ENCODE measurements at regions not wholly inside any gene's neighbourhood (a gene's known extent, or its start where the extent isn't known, plus 50 kb on each side); places are given as distances from the start of the nearest gene placed in this dataset.

DNA sequence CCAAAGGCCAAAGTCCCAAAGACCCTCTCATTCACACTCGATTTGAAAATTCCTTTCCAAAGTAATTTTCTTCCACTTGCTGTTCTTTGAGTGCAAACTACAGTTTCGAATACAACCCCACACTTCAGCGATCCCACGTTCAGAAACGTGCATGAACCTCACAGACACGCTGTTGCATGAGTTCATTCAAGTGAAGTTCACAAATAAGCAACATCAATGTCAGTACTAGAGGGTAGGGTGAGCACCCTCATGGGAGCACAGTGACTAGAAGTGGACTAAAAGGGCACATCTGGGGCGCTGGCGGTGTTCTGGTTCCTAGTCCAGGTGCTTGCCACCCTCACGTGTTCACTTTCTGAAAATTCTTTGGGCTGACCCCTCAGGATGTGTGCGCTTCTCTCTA is 59.0 kb downstream of the FAM50B start:
- no peaks in the 10 kb centered on the region for H3K36me3 ChIP-seq
- H3K4me1 ChIP-seq = peaks cover 0 to 25% (median 21%) of the 10 kb centered on the region in 4 donors
- TF ChIP-seq POLR2A (IDR thresholded peaks at IDR 0.05) (no peak), EP300 (IDR thresholded peaks at IDR 0.05) (no peak)
- TF ChIP-seq, protein P1, sequence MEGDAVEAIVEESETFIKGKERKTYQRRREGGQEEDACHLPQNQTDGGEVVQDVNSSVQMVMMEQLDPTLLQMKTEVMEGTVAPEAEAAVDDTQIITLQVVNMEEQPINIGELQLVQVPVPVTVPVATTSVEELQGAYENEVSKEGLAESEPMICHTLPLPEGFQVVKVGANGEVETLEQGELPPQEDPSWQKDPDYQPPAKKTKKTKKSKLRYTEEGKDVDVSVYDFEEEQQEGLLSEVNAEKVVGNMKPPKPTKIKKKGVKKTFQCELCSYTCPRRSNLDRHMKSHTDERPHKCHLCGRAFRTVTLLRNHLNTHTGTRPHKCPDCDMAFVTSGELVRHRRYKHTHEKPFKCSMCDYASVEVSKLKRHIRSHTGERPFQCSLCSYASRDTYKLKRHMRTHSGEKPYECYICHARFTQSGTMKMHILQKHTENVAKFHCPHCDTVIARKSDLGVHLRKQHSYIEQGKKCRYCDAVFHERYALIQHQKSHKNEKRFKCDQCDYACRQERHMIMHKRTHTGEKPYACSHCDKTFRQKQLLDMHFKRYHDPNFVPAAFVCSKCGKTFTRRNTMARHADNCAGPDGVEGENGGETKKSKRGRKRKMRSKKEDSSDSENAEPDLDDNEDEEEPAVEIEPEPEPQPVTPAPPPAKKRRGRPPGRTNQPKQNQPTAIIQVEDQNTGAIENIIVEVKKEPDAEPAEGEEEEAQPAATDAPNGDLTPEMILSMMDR (IDR thresholded peaks at IDR 0.05) = no peak
- DNase-seq (ENCODE audit: low spot score in 2 of 2) = no peak
- H3K27ac ChIP-seq = no peak overlapping the region
- no peaks in the 10 kb centered on the region for H3K9me3 ChIP-seq
- WGBS, 2 donors = 94% methylated on average over 10 of the region's 10 CpGs
- H3K27me3 ChIP-seq = no peaks in the 10 kb centered on the region
- H3K4me3 ChIP-seq = no peak overlapping the region

GRCh38 chr6:3908961-3909360 is 59.8 kb downstream of the FAM50B start:
- H3K4me1 ChIP-seq = peaks cover 0 to 31% (median 28%) of the 10 kb centered on the region in 4 donors
- TF ChIP-seq POLR2A (IDR thresholded peaks at IDR 0.05) = no peak
- TF ChIP-seq, protein P1 (IDR thresholded peaks at IDR 0.05) = no peak
- no peak for TF ChIP-seq EP300 (IDR thresholded peaks at IDR 0.05)
- H3K9me3 ChIP-seq = no peaks in the 10 kb centered on the region
- H3K27me3 ChIP-seq = no peaks in the 10 kb centered on the region
- DNase-seq (ENCODE audit: low spot score in 2 of 2) = no peak
- H3K27ac ChIP-seq = no peak overlapping the region
- H3K36me3 ChIP-seq = no peaks in the 10 kb centered on the region
- H3K4me3 ChIP-seq = no peak overlapping the region
- WGBS, 2 donors = 95 to 100% methylated on average over 6 of the region's 6 CpGs

- Histone ChIP-seq H3K27ac (no peak overlapping the region), H3K9me3 (no peaks in the 10 kb centered on the region), H3K4me3 (no peak overlapping the region), H3K27me3 (no peaks in the 10 kb centered on the region), H3K36me3 (no peaks in the 10 kb centered on the region), H3K4me1 (peaks cover 0 to 36% (median 33%) of the 10 kb centered on the region in 4 donors)
- 90 to 91% methylated on average over 7 of the region's 7 CpGs for WGBS, 2 donors
- no peak for DNase-seq (ENCODE audit: low spot score in 2 of 2)
- TF ChIP-seq EP300 (IDR thresholded peaks at IDR 0.05) = no peak
- no peak for TF ChIP-seq POLR2A (IDR thresholded peaks at IDR 0.05)
- TF ChIP-seq, protein P1 (IDR thresholded peaks at IDR 0.05) = no peak
Observed at GRCh38 chr6:3910106-3910663, 61.0 kb downstream of the FAM50B start.

- no peaks in the 10 kb centered on the region for H3K9me3 ChIP-seq
- peaks cover 0 to 36% (median 33%) of the 10 kb centered on the region in 4 donors for H3K4me1 ChIP-seq
- no peak for TF ChIP-seq EP300 (IDR thresholded peaks at IDR 0.05)
- no peak for TF ChIP-seq POLR2A (IDR thresholded peaks at IDR 0.05)
- TF ChIP-seq, protein P1 (IDR thresholded peaks at IDR 0.05) = no peak
- peak overlapping the region in 2 of 4 donors; percentile 84 to 90 for H3K27ac ChIP-seq
- H3K4me3 ChIP-seq = no peak overlapping the region
- no peak for DNase-seq (ENCODE audit: low spot score in 2 of 2)
- WGBS, 2 donors = 70 to 90% methylated on average over 2 of the region's 2 CpGs
- H3K27me3 ChIP-seq = no peaks in the 10 kb centered on the region
- H3K36me3 ChIP-seq = no peaks in the 10 kb centered on the region
Observed at GRCh38 chr6:3911130-3911529, 62.0 kb downstream of the FAM50B start.

DNA sequence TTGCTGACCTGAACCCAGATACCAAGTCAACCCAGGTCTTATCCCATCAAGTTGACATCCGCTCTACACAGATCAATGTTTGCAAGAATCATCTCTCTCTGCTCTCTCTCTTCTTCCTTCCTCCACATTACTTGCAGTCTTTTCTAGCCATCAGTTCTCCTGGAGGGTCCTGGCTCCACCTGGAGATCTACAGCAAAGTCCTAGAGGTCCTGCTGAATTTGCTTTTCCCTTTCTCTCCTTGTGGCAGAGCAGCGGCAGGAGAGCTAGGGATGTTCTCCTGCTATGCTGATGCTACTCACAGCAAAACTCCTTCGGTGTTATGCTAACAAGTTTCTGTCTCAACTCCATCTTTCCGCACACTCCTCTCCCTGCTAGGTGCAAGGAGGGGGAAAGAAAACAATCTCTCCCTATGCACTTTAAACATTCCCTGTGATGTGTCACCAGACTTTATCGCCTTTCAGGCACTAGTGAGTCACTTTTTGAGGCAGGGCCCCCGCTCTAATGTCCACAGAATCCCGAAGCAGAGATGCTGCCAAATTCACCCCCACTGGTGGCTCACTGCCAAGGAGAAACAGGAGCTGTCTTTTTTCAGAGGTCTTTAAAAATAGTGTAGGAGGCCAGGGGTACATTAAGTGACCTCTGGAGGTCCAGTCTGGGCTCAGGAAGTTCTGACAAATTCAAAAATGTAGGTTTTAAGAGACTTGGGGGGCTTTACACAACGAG is 62.6 kb downstream of the FAM50B start:
- DNase-seq (ENCODE audit: low spot score in 2 of 2) = no peak
- no peaks in the 10 kb centered on the region for H3K27me3 ChIP-seq
- WGBS, 2 donors = 36 to 43% methylated on average over 8 of the region's 8 CpGs
- peak overlapping the region; percentile 2 to 90 (median 73) for H3K27ac ChIP-seq
- H3K4me3 ChIP-seq = no peak overlapping the region
- H3K36me3 ChIP-seq = no peaks in the 10 kb centered on the region
- TF ChIP-seq EP300 (IDR thresholded peaks at IDR 0.05) (peak in 1 of 2 donors; percentile 7), POLR2A (IDR thresholded peaks at IDR 0.05) (no peak)
- TF ChIP-seq, protein P1 (IDR thresholded peaks at IDR 0.05) = no peak
- peaks cover 0 to 36% (median 33%) of the 10 kb centered on the region in 4 donors for H3K4me1 ChIP-seq
- H3K9me3 ChIP-seq = no peaks in the 10 kb centered on the region

Measured in tibial nerve (tissue), 4 donors.